Thyroid gland (tissue), 4 donors: ENCODE measurements at regions not wholly inside any gene's neighbourhood (a gene's known extent, or its start where the extent isn't known, plus 50 kb on each side); places are given as distances from the start of the nearest gene placed in this dataset.

Experiments
- DNase-seq, 2 donors: peaks; one replicate each; pipeline ENCODE4 v3.0.0-alpha.2; 2019
- H3K27ac ChIP-seq, 3 donors: fragments of 200-600 bp; sonication (generic); 1 replicate in 2 of 3; 2 replicates in 1 of 3; pipeline ENCODE4 v1.5.1; 2016 to 2019; ENCODE audit warnings: mild to moderate bottlenecking in 1 of 3, moderate library complexity in 1 of 3
- H3K27me3 ChIP-seq: fragments of 200-600 bp; sonication (generic); one replicate; pipeline ENCODE4 v1.5.1; 2019
- H3K36me3 ChIP-seq, 2 donors: fragments of 200-600 bp; sonication (generic); one replicate each; pipeline ENCODE4 v1.5.1; 2016 to 2019
- H3K4me1 ChIP-seq, 2 donors: fragments of 200-600 bp; sonication (generic); one replicate each; pipeline ENCODE4 v1.5.1; 2017 to 2019
- H3K4me3 ChIP-seq, 3 donors: fragments of 200-600 bp; sonication (generic); replicated peaks in 1 of 3; 1 replicate in 2 of 3; 2 replicates in 1 of 3; pipeline ENCODE4 v1.5.1; 2016; ENCODE audit warnings: mild to moderate bottlenecking in 1 of 3
- H3K9me3 ChIP-seq: fragments of 200-600 bp; sonication (generic); one replicate; pipeline ENCODE4 v1.5.1; 2017
- POLR2A ChIP-seq, 2 donors: fragments of 450-650 bp; IDR thresholded peaks; one replicate each; pipeline ENCODE4 v1.6.1; 2017; ENCODE audit warnings: antibody characterized with exemption in 2 of 2, mild to moderate bottlenecking in 2 of 2, moderate library complexity in 1 of 2
- WGBS, 2 donors: methylation state at CpG; one replicate each; pipeline ENCODE4 v1.1.5; 2017; 5-methylcytosine and 5-hydroxymethylcytosine counted together
- intact Hi-C: fragments of 100-400 bp; cut with DNase I; formaldehyde crosslinking; loops from one replicate; pipeline ENCODE4 v1.15.1; 2023
- TF ChIP-seq, protein P1 (sequence below), 6 experiments: fragments of 200-600 bp in 3 of 6; fragments of 450-650 bp in 3 of 6; sonication (generic) in 3 of 6; IDR thresholded peaks; one replicate each; pipeline ENCODE4 v1.5.1; 2016 to 2019; ENCODE audit warnings: antibody characterized with exemption in 6 of 6, mild to moderate bottlenecking in 2 of 6, inconsistent platforms in 1 of 6, moderate library complexity in 1 of 6

DNA sequence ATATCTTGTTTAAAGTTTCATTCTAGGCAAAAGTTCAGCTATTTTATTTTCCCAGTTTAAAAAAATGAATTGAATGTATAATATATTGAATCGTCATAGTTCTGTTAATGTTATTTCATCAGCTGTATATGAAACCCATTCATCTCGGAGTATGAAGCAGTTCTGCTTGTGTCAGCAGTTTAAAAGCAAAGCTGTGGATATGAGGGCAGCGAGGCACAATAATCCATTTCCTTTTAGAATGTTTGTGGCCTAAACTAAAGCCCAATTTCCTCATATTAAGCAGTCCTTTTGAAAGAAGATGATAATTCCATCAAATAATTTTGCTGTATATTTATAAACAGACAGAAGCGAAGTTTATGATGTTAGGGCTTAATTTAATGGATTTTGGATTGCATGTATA lies 300.1 kb downstream of the SAMD5 start:
- TF ChIP-seq POLR2A (IDR thresholded peaks at IDR 0.05): no peak
- TF ChIP-seq, protein P1, sequence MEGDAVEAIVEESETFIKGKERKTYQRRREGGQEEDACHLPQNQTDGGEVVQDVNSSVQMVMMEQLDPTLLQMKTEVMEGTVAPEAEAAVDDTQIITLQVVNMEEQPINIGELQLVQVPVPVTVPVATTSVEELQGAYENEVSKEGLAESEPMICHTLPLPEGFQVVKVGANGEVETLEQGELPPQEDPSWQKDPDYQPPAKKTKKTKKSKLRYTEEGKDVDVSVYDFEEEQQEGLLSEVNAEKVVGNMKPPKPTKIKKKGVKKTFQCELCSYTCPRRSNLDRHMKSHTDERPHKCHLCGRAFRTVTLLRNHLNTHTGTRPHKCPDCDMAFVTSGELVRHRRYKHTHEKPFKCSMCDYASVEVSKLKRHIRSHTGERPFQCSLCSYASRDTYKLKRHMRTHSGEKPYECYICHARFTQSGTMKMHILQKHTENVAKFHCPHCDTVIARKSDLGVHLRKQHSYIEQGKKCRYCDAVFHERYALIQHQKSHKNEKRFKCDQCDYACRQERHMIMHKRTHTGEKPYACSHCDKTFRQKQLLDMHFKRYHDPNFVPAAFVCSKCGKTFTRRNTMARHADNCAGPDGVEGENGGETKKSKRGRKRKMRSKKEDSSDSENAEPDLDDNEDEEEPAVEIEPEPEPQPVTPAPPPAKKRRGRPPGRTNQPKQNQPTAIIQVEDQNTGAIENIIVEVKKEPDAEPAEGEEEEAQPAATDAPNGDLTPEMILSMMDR (IDR thresholded peaks at IDR 0.05): no peak
- H3K9me3 ChIP-seq: no peaks in the 10 kb centered on the region
- no peaks in the 10 kb centered on the region for H3K4me1 ChIP-seq
- no peak for DNase-seq
- intact Hi-C loops: no loop called here
- no peak overlapping the region for H3K4me3 ChIP-seq
- H3K27ac ChIP-seq: no peak overlapping the region
- H3K36me3 ChIP-seq: no peaks in the 10 kb centered on the region
- WGBS, 2 donors: 72% methylated on average over 4 of the region's 4 CpGs
- no peaks in the 10 kb centered on the region for H3K27me3 ChIP-seq

- Histone ChIP-seq H3K27me3 (no peaks in the 10 kb centered on the region), H3K4me3 (no peak overlapping the region), H3K36me3 (no peaks in the 10 kb centered on the region), H3K27ac (no peak overlapping the region), H3K4me1 (no peaks in the 10 kb centered on the region), H3K9me3 (no peaks in the 10 kb centered on the region)
- intact Hi-C loops: no loop called here
- WGBS, 2 donors: 76 to 81% methylated on average over 6 of the region's 6 CpGs
- TF ChIP-seq, protein P1 (IDR thresholded peaks at IDR 0.05): no peak
- TF ChIP-seq POLR2A (IDR thresholded peaks at IDR 0.05): no peak
- no peak for DNase-seq
Measured at GRCh38 chr6:147811913-147812629, 303.6 kb downstream of the SAMD5 start.

DNA sequence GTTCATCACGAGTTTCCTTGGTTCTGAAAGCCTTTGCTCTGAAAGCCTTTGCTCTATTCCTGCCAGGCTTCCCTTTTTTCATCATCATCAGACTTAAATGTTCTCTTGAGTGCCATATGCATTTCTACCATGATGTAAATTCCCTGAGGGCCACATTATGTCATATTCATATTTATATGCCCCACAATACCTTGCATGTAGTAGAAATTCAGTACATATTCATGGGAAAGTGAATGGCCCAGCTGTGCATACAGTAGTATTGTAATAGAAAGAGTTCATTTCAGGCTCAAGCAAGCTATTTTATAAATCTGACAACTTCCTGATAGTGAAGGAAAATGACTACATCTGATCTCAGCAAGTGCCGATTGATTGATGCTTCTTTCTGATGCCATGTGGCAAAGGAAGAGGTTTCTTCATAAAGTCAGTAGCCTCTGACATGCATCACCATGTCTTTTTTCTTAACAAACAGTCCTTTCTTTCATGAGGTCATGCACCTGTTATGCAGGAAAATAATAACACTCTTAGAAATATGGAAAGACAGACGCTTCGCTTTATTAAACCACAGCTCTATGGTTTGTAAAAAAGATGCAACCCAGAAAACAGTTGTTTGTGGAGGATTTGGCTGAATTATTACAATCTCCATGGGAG lies 308.7 kb downstream of the SAMD5 start:
- TF ChIP-seq, protein P1 (IDR thresholded peaks at IDR 0.05): no peak
- TF ChIP-seq POLR2A (IDR thresholded peaks at IDR 0.05): no peak
- no peaks in the 10 kb centered on the region for H3K27me3 ChIP-seq
- no peak overlapping the region for H3K4me3 ChIP-seq
- H3K4me1 ChIP-seq: no peaks in the 10 kb centered on the region
- no peak overlapping the region for H3K27ac ChIP-seq
- intact Hi-C loops: no loop called here
- no peak for DNase-seq
- no peaks in the 10 kb centered on the region for H3K9me3 ChIP-seq
- 79 to 88% methylated on average over 4 of the region's 4 CpGs for WGBS, 2 donors
- no peaks in the 10 kb centered on the region for H3K36me3 ChIP-seq

DNA sequence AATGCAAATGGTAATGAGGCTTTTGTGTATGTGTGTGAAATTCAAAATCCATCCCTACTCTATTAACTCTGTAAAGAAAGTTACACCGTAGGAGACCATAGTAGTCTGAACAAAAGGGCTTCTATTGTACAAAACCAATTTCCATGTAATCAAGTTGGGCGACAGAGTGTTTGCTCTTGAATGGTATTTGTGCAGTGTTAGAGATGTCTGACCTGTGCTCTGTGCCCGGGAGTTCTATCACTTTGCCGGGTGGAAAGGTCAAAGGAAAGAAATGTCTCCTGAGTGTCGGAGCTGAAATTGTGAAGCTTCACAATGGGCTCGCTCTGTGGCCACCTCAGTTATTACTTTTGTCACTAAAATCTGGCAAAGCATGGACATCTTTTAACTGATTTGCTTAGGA lies 312.0 kb downstream of the SAMD5 start:
- intact Hi-C loops: no loop called here

More for the DNA sequence above, 312.0 kb downstream of the SAMD5 start:
- no peak overlapping the region for H3K27ac ChIP-seq
- no peaks in the 10 kb centered on the region for H3K27me3 ChIP-seq
- no peaks in the 10 kb centered on the region for H3K4me1 ChIP-seq
- no peak overlapping the region for H3K4me3 ChIP-seq
- H3K9me3 ChIP-seq: no peaks in the 10 kb centered on the region
- 77 to 81% methylated on average over 6 of the region's 6 CpGs for WGBS, 2 donors
- no peak for DNase-seq
- TF ChIP-seq, protein P1 (IDR thresholded peaks at IDR 0.05): no peak
- no peak for TF ChIP-seq POLR2A (IDR thresholded peaks at IDR 0.05)
- no peaks in the 10 kb centered on the region for H3K36me3 ChIP-seq
